ENCODE measurements at regions not wholly inside any gene's neighbourhood (a gene's known extent, or its start where the extent isn't known, plus 50 kb on each side); places are given as distances from the start of the nearest gene placed in this dataset.

GRCh38 chr1:223490256-223490655, 97.0 kb downstream of the CCDC185 start:
- TF ChIP-seq CTCF (conservative IDR thresholded peaks at IDR 0.05; ENCODE audit: low read depth, low read length) (no peak), FOS (IDR thresholded peaks at IDR 0.05; ENCODE audit: low read depth, low read length) (no peak), SMC3 (IDR thresholded peaks at IDR 0.05; ENCODE audit: low read depth, low read length) (no peak), ELK1 (IDR thresholded peaks at IDR 0.05; ENCODE audit: borderline replicate concordance, low read depth, low read length) (no peak), POLR2A (IDR thresholded peaks at IDR 0.05; ENCODE audit: low read depth, low read length) (no peak), RAD21 (IDR thresholded peaks at IDR 0.05; ENCODE audit: low read length) (no peak), NFE2L2 (IDR thresholded peaks at IDR 0.05; ENCODE audit: low read depth, low read length) (no peak), MAFK (IDR thresholded peaks at IDR 0.05; ENCODE audit: low read depth, low read length) (no peak), RCOR1 (IDR thresholded peaks at IDR 0.05; ENCODE audit: insufficient replicate concordance, low read length) (no peak)

Measured in IMR-90 (cell line).